EL (cell line): ENCODE measurements at regions not wholly inside any gene's neighbourhood (a gene's known extent, or its start where the extent isn't known, plus 50 kb on each side); places are given as distances from the start of the nearest gene placed in this dataset.

ENCODE experiments used
- DNase-seq: peaks from one replicate; pipeline ENCODE4 v3.0.0-alpha.2; 2016

- DNase-seq = no peak
Measured at GRCh38 chr2:196538646-196539045, 100.9 kb upstream of the CCDC150 start.

- peak; percentile 5 for DNase-seq
Measured at GRCh38 chr2:196544906-196545433, 94.5 kb upstream of the CCDC150 start.

GRCh38 chr2:196546151-196546919 is 93.2 kb upstream of the CCDC150 start:
- no peak for DNase-seq

- DNase-seq = no peak
Measured at GRCh38 chr2:196549052-196549451, 90.5 kb upstream of the CCDC150 start.

GRCh38 chr2:196551014-196551413 is 88.5 kb upstream of the CCDC150 start:
- no peak for DNase-seq

- DNase-seq = no peak
Measured at GRCh38 chr2:196555161-196555560, 84.4 kb upstream of the CCDC150 start.

- no peak for DNase-seq
Measured at GRCh38 chr2:196555726-196556125, 83.8 kb upstream of the CCDC150 start.

GRCh38 chr2:196558497-196558896 is 81.0 kb upstream of the CCDC150 start:
- DNase-seq = no peak

- DNase-seq = no peak
Measured at GRCh38 chr2:196563876-196564275, 75.6 kb upstream of the CCDC150 start.

GRCh38 chr2:196565106-196565765 is 74.3 kb upstream of the CCDC150 start:
- no peak for DNase-seq

- DNase-seq = no peak
Measured at GRCh38 chr2:196565982-196566381, 73.5 kb upstream of the CCDC150 start.

- DNase-seq = no peak
Measured at GRCh38 chr2:196566961-196567666, 72.4 kb upstream of the CCDC150 start.

- DNase-seq = no peak
Measured at GRCh38 chr2:196568506-196568905, 71.0 kb upstream of the CCDC150 start.

GRCh38 chr2:196584903-196585302 is 54.6 kb upstream of the CCDC150 start:
- no peak for DNase-seq

GRCh38 chr2:196586511-196586991 is 53.0 kb upstream of the CCDC150 start:
- peak; percentile 91 for DNase-seq

GRCh38 chr2:196587056-196587455 is 52.5 kb upstream of the CCDC150 start:
- no peak for DNase-seq

- DNase-seq = no peak
Measured at GRCh38 chr2:196587739-196588138, 51.8 kb upstream of the CCDC150 start.

- DNase-seq = no peak
Measured at GRCh38 chr2:196589419-196589818, 50.1 kb upstream of the CCDC150 start.
